ENCODE measurements at regions not wholly inside any gene's neighbourhood (a gene's known extent, or its start where the extent isn't known, plus 50 kb on each side); places are given as distances from the start of the nearest gene placed in this dataset.

DNA sequence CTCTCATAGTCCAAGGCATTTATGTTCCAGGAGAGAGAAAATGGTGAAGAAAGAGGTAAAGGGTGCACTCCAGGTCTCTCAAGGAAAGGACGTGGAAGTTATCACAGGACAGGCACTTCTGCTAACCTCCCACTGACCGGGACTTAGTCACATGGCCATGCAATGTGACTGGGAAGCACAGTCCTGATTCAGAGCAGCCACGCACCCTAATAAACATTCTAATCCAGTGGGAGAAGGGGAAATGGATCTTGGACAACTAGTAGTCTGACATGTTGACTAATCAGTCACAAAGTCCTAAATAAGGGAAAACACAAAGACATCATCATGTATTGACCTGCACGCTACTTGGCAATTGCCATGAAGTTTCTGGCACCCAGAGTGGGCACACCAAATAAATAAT is 417.5 kb upstream of the ZMIZ1 start:
- H3K9me3 ChIP-seq (ENCODE audit: control insufficient read depth, low read depth, low read length) = no peaks in the 10 kb centered on the region
- no peaks in the 10 kb centered on the region for H3K27me3 ChIP-seq (ENCODE audit: control insufficient read depth, insufficient read depth, low read length)
- no peak for DNase-seq
- no peaks in the 10 kb centered on the region for H3K36me3 ChIP-seq (ENCODE audit: control insufficient read depth, insufficient read depth, low read length)
- H3K27ac ChIP-seq (ENCODE audit: low read length) = no peak overlapping the region
- no peak overlapping the region for H3K4me3 ChIP-seq (ENCODE audit: low read length)
- H3K4me1 ChIP-seq (ENCODE audit: control insufficient read depth, insufficient read depth, low read length) = peaks cover 3% of the 10 kb centered on the region
- WGBS (ENCODE audit: insufficient coverage, low lambda C conversion rate) = no CpG with 5 or more reads among the region's 4 CpGs

GRCh38 chr10:78653555-78653954 is 415.2 kb upstream of the ZMIZ1 start:
- no peak overlapping the region for H3K27ac ChIP-seq (ENCODE audit: low read length)
- no CpG with 5 or more reads among the region's 2 CpGs for WGBS (ENCODE audit: insufficient coverage, low lambda C conversion rate)
- no peaks in the 10 kb centered on the region for H3K27me3 ChIP-seq (ENCODE audit: control insufficient read depth, insufficient read depth, low read length)
- H3K4me1 ChIP-seq (ENCODE audit: control insufficient read depth, insufficient read depth, low read length) = peaks cover 12% of the 10 kb centered on the region
- H3K9me3 ChIP-seq (ENCODE audit: control insufficient read depth, low read depth, low read length) = no peaks in the 10 kb centered on the region
- no peak overlapping the region for H3K4me3 ChIP-seq (ENCODE audit: low read length)
- DNase-seq = no peak
- H3K36me3 ChIP-seq (ENCODE audit: control insufficient read depth, insufficient read depth, low read length) = no peaks in the 10 kb centered on the region

DNA sequence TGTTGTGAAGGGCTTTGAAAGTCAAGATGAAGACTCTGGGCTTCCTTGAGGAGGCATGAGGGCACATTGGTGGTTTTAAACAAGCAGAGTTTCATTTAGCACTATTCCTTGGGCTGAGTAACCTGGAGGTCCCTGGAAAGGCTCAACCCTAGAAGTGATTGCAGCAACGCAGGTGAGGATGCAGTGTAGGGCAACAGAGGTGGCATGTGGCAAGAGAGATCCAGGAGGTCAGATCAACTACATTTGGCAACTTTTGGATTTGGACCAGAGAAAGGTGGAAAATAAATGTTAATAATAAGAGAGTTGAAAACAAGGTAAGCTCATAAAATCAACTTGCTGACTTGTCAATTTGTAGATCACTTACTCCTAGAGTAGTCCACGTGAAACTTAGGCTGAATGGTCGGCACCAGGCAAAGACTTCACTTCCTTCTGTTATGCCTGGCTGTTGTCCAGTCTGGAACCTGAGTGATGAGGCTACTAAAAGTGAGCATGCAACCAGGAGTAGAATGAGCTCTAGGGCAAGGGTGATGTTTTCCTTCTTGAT is 414.6 kb upstream of the ZMIZ1 start:
- H3K4me1 ChIP-seq (ENCODE audit: control insufficient read depth, insufficient read depth, low read length) = peaks cover 12% of the 10 kb centered on the region
- no peak overlapping the region for H3K4me3 ChIP-seq (ENCODE audit: low read length)
- 40% methylated on average over 1 of the region's 3 CpGs for WGBS (ENCODE audit: insufficient coverage, low lambda C conversion rate)
- H3K9me3 ChIP-seq (ENCODE audit: control insufficient read depth, low read depth, low read length) = no peaks in the 10 kb centered on the region
- no peak for DNase-seq
- no peak overlapping the region for H3K27ac ChIP-seq (ENCODE audit: low read length)
- H3K27me3 ChIP-seq (ENCODE audit: control insufficient read depth, insufficient read depth, low read length) = no peaks in the 10 kb centered on the region
- no peaks in the 10 kb centered on the region for H3K36me3 ChIP-seq (ENCODE audit: control insufficient read depth, insufficient read depth, low read length)

- Histone ChIP-seq H3K4me3 (ENCODE audit: low read length) (no peak overlapping the region), H3K4me1 (ENCODE audit: control insufficient read depth, insufficient read depth, low read length) (peaks cover 12% of the 10 kb centered on the region), H3K27me3 (ENCODE audit: control insufficient read depth, insufficient read depth, low read length) (no peaks in the 10 kb centered on the region), H3K36me3 (ENCODE audit: control insufficient read depth, insufficient read depth, low read length) (no peaks in the 10 kb centered on the region), H3K27ac (ENCODE audit: low read length) (peak overlapping the region; percentile 91), H3K9me3 (ENCODE audit: control insufficient read depth, low read depth, low read length) (no peaks in the 10 kb centered on the region)
- 100% methylated on average over 1 of the region's 5 CpGs for WGBS (ENCODE audit: insufficient coverage, low lambda C conversion rate)
- DNase-seq = no peak
Observed at GRCh38 chr10:78655979-78656378, 412.8 kb upstream of the ZMIZ1 start.

- Histone ChIP-seq H3K4me1 (ENCODE audit: control insufficient read depth, insufficient read depth, low read length) (peaks cover 12% of the 10 kb centered on the region), H3K4me3 (ENCODE audit: low read length) (no peak overlapping the region), H3K27me3 (ENCODE audit: control insufficient read depth, insufficient read depth, low read length) (no peaks in the 10 kb centered on the region), H3K36me3 (ENCODE audit: control insufficient read depth, insufficient read depth, low read length) (no peaks in the 10 kb centered on the region), H3K27ac (ENCODE audit: low read length) (peak overlapping the region; percentile 91), H3K9me3 (ENCODE audit: control insufficient read depth, low read depth, low read length) (no peaks in the 10 kb centered on the region)
- DNase-seq = peak; percentile 72 to 90
- no CpG with 5 or more reads among the region's 29 CpGs for WGBS (ENCODE audit: insufficient coverage, low lambda C conversion rate)
Observed at GRCh38 chr10:78656417-78657162, 412.2 kb upstream of the ZMIZ1 start.

DNA sequence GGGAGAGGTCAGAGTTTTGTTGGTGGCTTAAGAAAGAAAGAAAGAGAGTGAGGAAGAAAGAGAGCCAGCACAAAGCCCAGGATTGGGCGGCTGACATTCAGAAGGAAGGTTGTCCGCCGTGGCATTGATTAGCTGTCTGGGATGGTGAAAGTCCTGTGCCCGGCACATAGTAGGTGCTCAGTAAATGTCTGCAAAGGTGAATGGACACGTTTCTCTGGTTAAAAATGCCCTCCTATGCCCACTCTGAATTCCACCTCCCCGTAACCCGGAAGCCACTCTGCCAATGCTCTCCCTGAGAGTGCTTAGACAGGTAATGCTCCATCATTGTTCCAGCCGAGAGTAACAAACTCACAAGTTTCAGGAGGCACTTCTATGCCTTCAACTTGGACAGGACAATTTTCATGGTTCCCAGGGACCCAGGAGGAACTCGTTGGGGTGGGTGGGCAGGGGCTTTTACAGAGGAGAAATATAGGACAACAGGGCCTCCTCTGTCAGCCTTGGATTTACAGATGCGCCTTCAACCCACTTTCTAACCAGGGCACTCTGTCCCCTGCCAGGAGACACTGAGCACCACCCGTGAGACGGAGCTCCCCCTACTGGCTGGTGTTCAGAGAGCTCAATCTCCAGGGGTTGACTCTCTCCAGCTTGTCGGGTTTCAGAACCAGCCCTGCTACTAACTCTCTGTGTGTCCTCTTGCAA is 411.5 kb upstream of the ZMIZ1 start:
- DNase-seq = peak; percentile 75 to 77
- Histone ChIP-seq H3K9me3 (ENCODE audit: control insufficient read depth, low read depth, low read length) (no peaks in the 10 kb centered on the region), H3K4me1 (ENCODE audit: control insufficient read depth, insufficient read depth, low read length) (peaks cover 12% of the 10 kb centered on the region), H3K27ac (ENCODE audit: low read length) (peak overlapping the region; percentile 91), H3K27me3 (ENCODE audit: control insufficient read depth, insufficient read depth, low read length) (no peaks in the 10 kb centered on the region), H3K36me3 (ENCODE audit: control insufficient read depth, insufficient read depth, low read length) (no peaks in the 10 kb centered on the region), H3K4me3 (ENCODE audit: low read length) (no peak overlapping the region)
- WGBS (ENCODE audit: insufficient coverage, low lambda C conversion rate) = no CpG with 5 or more reads among the region's 13 CpGs

GRCh38 chr10:78657862-78658165 is 411.0 kb upstream of the ZMIZ1 start:
- no CpG with 5 or more reads among the region's 1 CpG for WGBS (ENCODE audit: insufficient coverage, low lambda C conversion rate)
- no peak overlapping the region for H3K4me3 ChIP-seq (ENCODE audit: low read length)
- no peak for DNase-seq
- no peaks in the 10 kb centered on the region for H3K9me3 ChIP-seq (ENCODE audit: control insufficient read depth, low read depth, low read length)
- H3K27ac ChIP-seq (ENCODE audit: low read length) = no peak overlapping the region
- peaks cover 12% of the 10 kb centered on the region for H3K4me1 ChIP-seq (ENCODE audit: control insufficient read depth, insufficient read depth, low read length)
- H3K36me3 ChIP-seq (ENCODE audit: control insufficient read depth, insufficient read depth, low read length) = no peaks in the 10 kb centered on the region
- H3K27me3 ChIP-seq (ENCODE audit: control insufficient read depth, insufficient read depth, low read length) = no peaks in the 10 kb centered on the region

DNA sequence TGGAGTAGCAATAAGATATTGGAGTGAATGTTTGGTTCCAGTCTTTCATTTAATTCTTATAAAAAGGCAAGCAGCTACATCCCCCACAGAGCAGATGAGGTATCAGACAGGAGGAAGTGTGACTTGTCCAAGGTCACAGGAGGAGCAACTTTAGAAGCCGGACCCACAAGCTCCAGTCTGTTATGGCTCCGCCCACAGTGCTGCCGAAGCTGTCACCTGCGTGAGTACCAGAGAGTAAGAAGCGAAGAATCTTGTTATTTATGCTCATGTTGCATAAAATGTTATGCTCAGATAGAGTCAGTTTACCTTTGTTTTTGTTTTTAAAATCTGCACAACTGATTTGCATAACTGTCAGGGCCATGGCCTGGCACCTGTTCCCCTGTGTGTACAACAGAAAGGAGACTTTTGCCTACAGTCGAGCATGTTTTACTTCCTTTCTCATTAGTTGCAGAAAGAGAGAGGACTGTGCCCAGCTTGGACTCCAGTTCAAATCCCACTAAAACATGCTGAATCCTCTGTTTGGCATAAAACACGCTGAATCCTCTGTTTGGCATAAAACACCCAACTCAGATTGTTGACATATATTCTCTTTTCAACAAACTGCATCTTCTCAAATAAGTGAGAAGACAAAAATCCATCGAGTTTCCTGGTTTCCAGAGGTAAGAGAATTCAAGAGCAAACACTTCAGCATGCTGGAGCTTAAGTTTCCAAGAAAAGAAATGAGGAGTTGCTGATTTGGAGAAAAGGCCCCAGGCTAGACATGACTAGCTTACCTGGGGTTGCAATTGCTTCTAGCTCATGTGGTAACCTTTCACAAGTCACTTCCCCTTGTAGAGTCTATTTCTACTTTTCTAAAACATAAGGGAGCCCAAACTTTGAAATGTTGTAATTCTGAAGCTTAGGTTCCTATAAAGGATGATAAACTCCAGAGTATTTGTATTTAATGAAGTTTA is 409.8 kb upstream of the ZMIZ1 start:
- DNase-seq = no peak

DNA sequence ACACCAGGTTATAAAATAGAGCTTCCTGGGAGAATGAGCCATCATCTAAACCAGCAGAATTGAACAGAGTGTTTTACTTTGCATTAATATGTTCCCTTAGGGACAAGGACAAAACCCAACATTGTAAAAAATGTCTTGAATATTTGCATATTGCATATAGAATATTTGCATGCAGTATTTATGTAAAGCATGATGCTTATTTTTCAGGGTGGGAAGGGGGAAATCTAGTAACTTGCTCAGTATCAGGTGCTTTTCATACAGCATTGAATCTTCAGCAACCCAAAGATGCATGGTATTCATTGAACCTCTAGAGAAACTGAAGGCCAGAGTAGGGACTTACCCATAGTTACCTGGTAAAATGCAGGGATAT is 409.2 kb upstream of the ZMIZ1 start:
- no peaks in the 10 kb centered on the region for H3K27me3 ChIP-seq (ENCODE audit: control insufficient read depth, insufficient read depth, low read length)
- no peak overlapping the region for H3K27ac ChIP-seq (ENCODE audit: low read length)
- no peak overlapping the region for H3K4me3 ChIP-seq (ENCODE audit: low read length)
- peaks cover 12% of the 10 kb centered on the region for H3K4me1 ChIP-seq (ENCODE audit: control insufficient read depth, insufficient read depth, low read length)
- no peak for DNase-seq
- H3K9me3 ChIP-seq (ENCODE audit: control insufficient read depth, low read depth, low read length) = peaks cover 1% of the 10 kb centered on the region
- H3K36me3 ChIP-seq (ENCODE audit: control insufficient read depth, insufficient read depth, low read length) = no peaks in the 10 kb centered on the region

More for the DNA sequence above, 409.8 kb upstream of the ZMIZ1 start:
- Histone ChIP-seq H3K27me3 (ENCODE audit: control insufficient read depth, insufficient read depth, low read length) (no peaks in the 10 kb centered on the region), H3K27ac (ENCODE audit: low read length) (no peak overlapping the region), H3K36me3 (ENCODE audit: control insufficient read depth, insufficient read depth, low read length) (no peaks in the 10 kb centered on the region), H3K9me3 (ENCODE audit: control insufficient read depth, low read depth, low read length) (no peaks in the 10 kb centered on the region), H3K4me3 (ENCODE audit: low read length) (no peak overlapping the region), H3K4me1 (ENCODE audit: control insufficient read depth, insufficient read depth, low read length) (peaks cover 12% of the 10 kb centered on the region)
- 87% methylated on average over 3 of the region's 8 CpGs for WGBS (ENCODE audit: insufficient coverage, low lambda C conversion rate)

DNA sequence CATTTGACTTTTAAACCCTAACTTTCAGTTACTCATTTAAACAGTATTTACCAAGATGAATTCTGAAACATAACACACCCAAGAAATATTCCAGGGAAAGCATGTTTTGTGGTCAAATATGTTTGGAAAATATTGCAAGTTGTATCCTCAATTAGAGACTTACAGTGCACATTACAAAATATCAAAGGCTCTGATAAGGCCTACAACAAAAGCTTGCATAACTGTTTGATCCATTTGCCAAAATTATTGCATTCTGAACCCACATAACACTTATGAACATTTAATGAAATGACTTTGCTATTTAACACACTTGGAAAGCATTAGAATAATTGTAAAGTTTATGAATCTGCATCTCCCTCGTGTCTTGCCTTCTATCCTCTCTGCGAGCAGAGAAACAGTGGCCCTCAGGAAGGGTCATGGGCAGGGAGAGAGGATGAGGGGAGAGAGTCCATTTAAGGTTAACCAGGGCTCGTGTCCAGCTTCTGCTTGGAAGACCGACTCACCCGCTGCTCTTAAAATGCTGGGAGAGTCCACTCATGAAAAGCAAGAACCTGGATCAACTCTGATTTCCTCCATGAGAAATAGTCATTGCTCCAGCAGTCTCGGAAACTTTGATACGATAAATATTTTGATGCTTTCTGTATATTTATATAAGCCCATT is 408.2 kb upstream of the ZMIZ1 start:
- no peaks in the 10 kb centered on the region for H3K27me3 ChIP-seq (ENCODE audit: control insufficient read depth, insufficient read depth, low read length)
- peaks cover 7% of the 10 kb centered on the region for H3K9me3 ChIP-seq (ENCODE audit: control insufficient read depth, low read depth, low read length)
- H3K36me3 ChIP-seq (ENCODE audit: control insufficient read depth, insufficient read depth, low read length) = no peaks in the 10 kb centered on the region
- H3K4me1 ChIP-seq (ENCODE audit: control insufficient read depth, insufficient read depth, low read length) = peaks cover 12% of the 10 kb centered on the region
- H3K4me3 ChIP-seq (ENCODE audit: low read length) = no peak overlapping the region
- no peak overlapping the region for H3K27ac ChIP-seq (ENCODE audit: low read length)
- no peak for DNase-seq
- WGBS (ENCODE audit: insufficient coverage, low lambda C conversion rate) = no CpG with 5 or more reads among the region's 7 CpGs
